GM21717 (cell line): ENCODE measurements at regions not wholly inside any gene's neighbourhood (a gene's known extent, or its start where the extent isn't known, plus 50 kb on each side); places are given as distances from the start of the nearest gene placed in this dataset.
"Not testable (repeated sequence)": the region's sequence is repeated elsewhere in the genome, so short reads cannot be mapped to it uniquely, and the experiment has no call there.

ENCODE experiments used
- ATAC-seq: cut with Tn5 transposase; IDR thresholded peaks from one replicate; pipeline ENCODE4 v1.9.1; 2021; ENCODE audit warnings: mild to moderate bottlenecking, moderate library complexity; ENCODE audit not compliant: unreplicated experiment

DNA sequence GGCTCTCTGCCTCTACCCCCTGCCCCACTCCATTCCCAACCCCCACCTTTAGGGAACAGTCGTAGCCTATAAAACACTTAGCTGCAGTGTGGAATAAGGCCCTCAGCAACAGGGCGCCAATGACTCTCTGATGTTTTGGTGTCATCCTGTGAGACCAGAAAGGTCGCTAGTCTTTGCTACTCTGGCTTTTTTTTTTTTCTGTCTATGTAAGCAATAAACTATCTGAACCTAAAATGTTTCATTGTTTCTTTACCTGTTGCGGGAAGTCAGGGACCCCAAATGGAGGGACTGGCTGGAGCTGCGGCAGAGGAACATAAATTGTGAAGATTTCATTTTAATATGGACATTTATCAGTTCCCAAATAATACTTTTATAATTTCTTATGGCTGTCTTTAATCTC is 154.6 kb downstream of the COPS8 start:
- ATAC-seq: no peak

DNA sequence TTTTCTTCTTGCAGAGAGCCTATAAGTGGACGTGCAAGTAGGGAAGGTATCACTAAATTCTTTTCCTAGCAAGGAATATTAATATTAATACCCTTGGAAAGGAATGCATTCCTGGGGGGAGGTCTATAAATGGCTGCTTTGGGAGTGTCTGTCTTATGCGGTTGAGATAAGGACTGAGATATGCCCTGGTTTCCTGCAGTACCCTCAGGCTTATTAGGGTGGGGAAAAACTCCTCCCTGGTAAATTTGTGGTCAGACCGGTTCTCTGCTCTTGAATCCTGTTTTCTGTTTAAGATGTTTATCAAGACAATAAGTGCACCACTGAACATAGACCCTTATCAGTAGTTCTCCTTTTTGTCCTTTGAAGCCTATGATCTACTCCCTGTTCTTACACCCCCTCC is 155.2 kb downstream of the COPS8 start:
- ATAC-seq: not testable (repeated sequence)

DNA sequence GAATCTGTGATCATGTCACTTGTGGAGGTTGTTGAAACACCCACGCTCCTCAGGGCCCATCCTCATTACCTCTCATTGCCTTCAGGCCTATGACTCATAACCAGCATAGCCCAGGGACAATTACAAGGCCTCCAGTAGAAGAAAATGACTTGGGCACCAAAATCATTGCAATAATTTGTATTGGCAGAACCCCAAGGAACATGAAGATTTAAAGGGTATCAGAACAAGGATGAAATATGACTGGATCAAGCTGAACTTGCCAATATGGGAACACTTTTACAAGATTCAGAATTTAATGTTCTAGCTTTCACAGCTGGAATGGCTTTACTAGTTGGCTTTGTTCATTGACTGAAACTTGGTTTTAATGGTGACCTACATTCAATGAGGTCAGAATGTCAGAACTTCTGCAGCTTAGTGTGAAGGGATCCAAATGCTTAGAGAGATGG is 156.4 kb downstream of the COPS8 start:
- ATAC-seq: no peak

DNA sequence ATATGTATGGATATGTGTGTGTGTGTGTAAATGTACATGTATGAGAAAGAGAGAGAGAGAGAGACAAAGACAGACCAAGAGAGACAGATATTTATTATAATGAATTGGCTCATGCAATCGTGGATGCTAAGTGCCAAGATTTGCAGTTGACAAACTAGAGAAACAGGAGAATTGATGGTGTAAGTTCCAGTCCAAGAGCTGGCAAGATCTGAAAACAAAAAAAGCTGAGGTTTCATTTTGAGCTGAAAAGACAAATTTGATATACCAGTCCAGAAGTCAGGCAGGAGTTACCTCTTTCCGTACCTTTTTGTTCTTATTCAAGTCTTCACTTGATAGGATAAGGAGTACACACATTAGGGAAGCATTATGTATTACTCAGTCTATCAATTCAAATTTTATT is 157.8 kb downstream of the COPS8 start:
- no peak for ATAC-seq

DNA sequence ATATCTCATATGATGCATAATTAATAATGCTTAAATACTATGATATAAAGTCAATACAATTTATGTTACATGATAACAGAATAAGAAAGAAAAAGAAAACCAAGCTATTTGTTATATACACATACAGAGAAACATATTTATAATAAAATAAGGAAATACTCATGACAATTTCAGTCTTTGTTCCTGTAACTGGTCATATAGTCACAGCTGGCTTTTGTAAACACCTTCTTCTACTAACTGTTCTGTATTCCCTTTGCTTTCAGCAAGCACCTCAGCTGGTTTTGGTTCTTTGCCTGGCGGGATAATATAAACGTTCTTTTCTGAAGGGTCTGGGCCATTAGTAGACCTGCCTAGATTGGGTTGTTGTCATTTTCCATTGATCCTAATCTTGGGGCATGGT is 158.5 kb downstream of the COPS8 start:
- no peak for ATAC-seq

DNA sequence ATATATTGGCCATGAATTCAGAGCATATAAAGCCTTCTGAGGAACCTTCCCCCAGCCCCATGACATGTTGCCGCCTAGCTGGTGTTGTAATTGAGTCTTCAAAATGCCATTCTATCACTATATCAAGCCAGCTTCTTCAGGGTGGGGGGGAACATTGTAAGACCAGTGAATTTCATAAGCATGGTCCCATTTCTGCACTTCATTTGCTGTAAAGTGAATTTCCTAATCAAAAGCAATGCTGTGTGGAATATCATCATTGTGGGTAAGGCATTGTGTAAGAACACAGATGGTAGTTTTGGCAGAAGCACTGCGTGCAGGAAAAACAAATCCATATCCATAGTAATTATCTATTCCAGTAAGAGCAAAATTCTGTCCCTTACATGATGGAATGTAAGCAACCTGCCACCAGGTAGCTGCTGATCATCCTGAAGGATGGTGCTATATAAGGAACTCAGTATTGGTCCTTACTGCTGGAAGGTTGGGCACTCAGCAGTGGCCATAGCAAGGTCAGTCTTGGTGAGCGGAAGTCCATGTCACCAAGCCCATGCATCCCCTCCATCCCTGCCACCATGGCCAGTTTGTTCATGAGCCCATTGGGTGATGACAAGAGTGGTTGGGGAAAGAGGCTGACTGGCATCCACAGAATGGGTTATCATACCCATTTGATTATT is 159.4 kb downstream of the COPS8 start:
- no peak for ATAC-seq

DNA sequence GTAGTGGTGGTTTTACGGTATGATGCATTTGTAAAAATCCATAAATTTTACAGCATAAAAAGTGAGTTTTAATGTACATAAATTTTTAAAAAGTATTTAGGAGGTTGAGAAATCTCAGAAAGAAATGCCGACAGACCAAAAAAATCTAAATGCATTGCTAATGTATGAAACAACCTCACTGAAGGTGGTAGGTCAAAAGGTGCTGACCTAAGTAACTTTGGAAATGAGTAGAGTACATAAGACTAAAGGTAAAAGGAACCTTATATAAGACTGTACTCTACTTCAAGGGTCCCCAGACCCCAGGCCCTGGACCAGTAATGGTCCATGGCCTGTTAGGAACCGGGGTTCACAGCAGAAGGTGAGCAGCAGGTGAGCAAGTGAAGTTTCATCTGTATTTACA is 163.4 kb downstream of the COL6A3 start:
- ATAC-seq: no peak

DNA sequence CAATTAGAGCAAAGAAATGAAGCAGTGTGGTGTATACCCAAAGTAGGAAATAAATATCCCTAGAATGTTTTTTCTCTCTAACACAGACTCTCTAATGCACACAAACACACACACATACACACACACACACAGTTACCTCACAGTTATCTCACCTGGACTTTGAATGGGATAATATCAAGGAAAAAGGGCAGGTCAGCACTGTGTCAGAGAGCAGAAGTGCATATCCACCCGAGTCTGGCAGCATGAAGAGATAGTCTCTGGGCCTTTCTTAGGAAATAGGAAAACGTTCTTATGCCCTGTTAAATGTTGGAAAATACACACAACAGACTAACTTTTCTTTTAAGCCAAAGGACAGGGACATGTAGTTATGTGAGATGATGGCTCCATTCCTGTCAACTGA is 162.0 kb downstream of the COL6A3 start:
- ATAC-seq: no peak

DNA sequence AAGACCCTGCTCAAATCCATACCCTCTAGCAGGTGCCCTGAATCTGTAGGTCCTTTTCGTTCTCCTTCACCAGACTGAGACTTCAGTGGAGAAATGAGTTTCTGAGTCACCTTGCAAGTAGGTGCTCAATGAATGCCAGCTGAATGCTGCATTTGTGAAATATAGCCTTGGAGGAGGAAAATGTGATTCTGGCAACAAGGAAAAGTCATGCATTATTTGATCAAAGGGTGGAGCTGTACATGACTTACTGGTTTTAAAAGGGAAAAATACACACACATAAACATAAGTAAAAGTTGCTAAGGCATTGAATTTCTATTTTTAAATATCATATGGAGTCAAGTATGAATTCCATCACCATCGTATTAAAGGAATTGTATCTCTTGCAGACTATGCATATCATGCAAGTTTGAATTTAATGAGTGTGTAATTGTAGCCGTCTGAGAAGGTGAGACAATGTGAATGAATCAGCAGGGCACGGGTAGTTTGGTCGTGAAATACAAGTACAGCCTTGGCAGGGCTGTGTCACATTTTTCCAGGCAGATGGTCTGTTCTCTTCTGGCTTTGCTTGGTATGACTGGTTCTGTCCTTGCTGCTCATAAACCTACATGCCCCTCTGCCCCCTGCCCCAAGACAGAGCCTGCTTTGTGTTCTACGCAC is 160.8 kb downstream of the COL6A3 start:
- no peak for ATAC-seq

DNA sequence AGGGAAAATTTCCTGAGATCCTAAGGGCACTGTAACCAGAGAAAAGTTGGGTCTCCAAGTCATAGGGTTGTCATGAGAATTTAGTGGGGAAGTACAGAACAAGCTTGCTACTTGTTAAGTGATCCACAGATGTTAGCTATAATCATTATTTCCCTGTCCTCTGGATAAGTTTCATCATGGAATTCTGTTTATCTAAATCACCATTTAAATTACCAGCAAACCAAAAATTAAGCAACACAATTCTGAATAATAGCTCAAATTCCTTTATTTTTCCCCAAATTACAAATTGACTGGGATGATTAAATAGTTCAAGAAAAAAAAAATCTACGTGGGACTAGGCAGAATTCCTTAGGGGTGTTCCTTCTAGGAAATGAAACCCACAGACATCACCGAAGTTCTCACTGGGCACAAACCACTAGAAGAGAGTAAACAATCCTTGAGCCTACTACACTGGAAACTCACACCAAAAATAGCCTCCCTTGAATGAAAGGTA is 159.5 kb downstream of the COL6A3 start:
- ATAC-seq: no peak

DNA sequence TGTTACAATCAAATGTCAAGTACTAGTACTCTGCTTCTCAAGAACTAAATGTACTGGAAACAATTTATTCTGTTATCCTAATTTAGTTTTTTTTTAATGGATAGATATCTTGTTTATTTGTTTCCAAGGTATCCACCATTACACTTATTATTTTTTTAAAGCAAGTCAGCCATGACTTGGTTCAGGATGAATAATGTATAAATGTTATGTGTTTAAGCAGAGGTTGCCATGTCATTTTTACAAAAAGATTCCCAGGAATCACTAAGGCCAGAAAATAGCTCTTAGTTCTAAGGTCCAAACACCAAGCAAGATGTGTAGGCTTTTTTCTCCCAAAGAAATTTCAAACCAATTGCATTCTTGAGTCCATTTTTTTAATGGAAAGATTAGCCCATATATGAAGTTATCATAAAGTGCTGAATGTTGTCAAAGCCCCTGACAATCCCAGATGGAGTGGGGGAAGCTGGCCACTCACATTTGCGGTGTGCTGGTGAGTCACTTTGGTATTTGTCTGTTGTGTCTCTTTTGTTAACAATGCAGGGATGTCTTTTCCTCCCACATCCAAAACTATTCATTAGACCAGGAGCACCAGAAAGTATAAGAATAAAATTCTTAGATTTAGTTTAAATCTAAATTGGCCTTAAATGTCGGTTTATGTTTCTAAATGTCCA is 158.9 kb downstream of the COL6A3 start:
- ATAC-seq: no peak

DNA sequence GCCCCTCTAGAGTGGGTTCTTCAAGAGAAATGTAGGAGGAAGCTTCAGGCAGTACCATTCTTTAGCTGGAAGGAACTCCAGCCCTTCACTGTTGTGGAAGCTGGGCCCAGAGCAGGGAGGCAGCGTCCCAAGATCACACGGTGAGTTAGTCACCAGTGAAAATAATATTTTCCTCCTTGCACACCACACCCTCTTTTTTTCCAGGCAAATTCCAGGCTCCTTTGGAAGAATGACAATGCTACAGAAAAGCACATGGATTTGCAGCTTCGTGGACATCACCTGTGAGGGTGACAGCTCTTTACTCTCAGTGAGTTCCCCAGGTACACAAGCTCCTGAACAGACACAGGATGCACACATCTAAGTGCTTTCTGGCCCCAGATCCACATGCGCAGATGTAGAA is 157.1 kb downstream of the COL6A3 start:
- no peak for ATAC-seq

DNA sequence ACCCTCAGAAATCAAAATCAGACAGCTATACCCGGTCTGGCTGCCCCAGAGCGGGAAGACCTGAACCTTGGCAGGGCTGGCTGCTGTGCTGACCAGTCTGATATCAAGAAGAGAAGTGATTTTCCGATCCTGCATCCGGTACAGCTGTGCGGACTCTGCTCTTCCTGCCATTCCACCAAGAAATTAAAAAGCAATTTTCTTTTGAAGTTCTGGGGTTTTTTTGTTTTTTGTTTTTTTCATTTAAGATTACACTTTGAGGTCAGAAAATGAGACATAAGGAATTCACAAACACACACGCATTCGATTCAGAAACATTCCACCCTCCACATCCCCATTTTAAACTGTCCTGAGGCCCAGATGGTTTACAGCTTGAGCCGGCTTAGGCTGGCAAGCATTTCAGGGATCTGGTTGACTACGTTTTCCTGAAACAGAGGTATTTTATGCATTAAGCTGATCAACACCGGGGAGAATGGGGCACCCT is 156.5 kb downstream of the COL6A3 start:
- ATAC-seq: no peak

DNA sequence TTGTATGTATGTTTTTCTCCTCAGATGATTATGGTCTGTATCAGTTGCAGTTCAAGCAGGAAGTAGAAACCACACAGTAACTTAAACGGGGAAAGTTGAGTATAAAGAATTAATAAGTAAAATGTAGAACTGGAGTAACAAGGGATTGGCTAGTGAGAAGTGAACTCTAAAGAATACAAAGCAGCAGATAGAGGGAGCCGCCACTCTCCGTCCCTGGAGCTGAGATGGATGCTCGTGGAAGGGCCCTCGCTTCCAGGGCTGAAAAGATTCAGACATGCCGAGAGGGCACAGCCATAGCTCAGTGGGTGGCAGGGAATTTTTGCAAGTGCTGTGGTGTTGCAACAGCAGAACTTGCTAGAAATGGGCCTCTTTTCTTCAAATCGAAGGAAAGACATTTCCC is 155.8 kb downstream of the COL6A3 start:
- ATAC-seq: no peak

DNA sequence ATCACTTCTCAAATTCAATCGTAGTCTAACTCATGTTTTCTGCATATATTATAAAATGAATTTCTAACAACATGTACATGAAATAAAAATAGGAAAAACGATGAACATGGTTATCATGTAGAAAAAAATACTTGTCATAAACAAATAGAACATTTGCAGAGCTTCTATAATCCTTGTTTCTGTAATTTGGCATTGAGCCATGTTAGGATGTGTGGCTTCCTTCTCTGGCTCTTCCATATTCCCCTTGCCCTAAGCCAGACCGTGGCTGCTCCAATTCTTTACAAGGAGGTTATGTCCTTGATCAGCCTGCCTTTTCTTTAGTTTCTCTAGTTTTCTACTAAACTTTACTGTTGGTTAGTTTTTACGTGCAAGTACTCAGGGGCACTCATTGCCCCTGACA is 155.3 kb downstream of the COL6A3 start:
- ATAC-seq: no peak

DNA sequence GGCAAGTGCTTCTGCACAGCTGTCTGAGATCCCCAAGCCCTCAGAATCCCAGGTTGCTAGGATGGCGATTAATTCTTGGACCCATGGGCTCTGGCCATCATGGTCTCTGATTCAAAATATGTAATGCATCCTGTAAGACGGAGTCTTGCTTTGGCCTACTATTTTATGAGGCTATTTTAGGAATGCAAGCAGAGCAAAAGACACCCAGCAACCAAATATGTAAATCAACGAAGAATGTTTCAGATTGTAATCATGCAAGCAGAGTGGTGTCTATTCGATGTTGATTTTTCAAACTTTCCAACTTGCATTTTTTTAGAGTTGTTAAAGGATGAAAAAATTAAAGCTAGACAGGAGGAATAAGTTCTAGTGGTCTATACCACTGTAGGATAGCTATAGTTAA is 154.8 kb downstream of the COL6A3 start:
- ATAC-seq: no peak

DNA sequence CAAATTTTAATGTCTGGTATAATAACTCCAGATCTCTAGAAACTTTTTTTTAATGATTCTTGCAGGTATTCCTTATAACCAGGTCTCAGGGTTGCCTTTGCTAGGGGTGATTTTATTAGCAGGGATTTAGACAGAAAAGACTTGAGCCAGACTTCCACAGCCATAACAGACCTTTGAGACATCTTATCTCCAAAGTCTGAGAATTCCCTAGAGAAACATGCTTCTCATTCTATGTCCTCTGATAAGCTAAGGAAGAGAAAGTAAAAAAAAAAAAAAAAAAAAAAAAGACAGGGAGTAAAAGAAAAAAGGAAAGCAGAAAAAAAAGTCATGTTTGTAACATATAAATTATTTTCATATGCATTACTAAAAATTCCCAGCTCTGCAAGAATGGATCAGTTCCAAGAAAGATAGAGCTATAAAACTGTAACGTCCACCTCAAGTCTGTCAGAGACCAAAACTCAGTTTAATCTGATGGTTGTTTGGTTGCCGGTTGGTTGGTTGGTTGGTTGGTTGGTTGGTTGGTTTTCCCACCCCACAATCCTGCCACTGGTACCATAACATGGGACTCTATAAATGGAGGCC is 153.8 kb downstream of the COL6A3 start:
- ATAC-seq: no peak

DNA sequence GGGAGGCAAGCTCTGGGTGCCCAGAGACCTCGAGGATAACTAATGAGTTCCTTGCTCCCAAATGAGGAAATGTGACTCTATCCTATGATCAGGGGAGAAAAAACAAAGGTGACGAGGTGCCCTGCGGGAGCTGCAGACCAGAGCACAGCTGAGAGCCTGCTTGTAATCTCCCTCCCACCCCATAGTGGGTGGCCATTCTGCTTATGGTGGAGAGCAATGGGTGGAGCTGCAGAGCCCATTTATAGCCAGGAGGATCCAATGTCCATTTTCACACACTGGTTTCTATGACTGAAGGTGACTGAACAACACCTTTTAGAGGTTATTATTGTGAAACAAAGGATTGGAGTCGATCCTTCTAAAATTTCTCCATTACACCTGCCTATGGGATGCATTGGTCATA is 153.3 kb downstream of the COL6A3 start:
- ATAC-seq: no peak

DNA sequence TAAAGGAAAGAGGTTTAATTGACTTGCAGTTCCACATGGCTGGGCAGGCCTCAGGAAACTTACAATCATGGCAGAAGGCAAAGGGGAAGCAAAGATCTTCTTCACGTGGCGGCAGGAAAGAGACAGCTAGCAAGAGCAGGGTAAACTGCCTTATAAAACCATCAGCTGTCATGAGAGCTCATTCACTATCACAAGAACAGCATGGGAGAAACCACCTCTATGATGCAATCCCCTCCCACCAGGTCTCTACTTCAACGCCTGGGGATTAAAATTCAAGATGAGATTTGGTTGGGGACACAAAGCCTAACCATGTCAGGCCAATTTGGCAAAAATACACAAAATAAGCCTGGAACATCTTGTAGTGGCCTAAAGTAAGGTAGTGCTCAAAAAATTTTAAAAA is 152.6 kb downstream of the COL6A3 start:
- no peak for ATAC-seq

DNA sequence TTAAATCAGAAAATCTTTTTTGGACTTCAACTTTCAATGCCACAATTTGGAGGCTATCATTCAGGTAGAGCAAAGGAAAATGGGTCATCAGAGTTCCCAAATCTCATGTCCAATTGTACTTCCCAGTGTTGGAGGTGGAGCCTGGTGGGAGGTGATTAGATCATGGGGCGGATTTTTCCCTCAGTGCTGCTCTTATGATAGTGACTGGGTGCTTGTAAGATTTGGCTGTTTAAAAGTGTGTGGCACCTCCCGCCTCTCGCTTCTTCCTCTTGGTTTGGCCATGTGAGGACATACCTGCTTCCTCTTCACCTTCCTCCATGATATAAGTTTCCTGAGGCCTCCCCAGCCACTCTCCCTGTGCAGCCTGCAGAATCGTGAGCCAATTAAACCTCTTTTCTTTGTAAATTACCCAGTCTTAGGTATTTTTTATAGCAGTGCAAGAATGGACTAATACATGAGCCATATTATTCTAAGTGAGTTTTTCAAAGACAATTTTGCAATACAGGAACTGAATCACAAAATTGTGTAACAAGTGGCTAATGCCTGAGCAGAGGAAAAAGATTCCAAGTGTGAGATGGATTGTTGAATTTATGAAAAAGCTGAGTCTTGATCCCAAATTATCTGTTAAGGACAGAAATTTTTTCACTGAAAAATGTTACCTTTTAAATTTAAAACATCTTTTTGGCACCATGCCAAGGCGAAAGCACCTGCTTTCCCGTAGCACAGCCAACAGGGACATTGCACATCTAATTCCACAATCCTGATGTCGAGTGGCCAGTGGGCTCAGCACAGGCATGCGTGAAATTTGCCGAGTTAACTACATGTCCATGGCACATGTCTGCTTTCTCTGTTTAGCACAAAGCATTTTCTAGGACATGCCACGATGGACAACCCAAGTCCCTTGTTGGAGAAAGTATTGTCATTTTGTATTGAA is 150.9 kb downstream of the COL6A3 start:
- ATAC-seq: no peak
